GM12878 (cell line): ENCODE measurements at regions not wholly inside any gene's neighbourhood (a gene's known extent, or its start where the extent isn't known, plus 50 kb on each side); places are given as distances from the start of the nearest gene placed in this dataset.

Experiments
- CBX3 ChIP-seq: fragments of 200-600 bp; sonication (generic); IDR thresholded peaks from 2 replicates; pipeline ENCODE4 v1.6.1; 2016; ENCODE audit warnings: low read depth, borderline replicate concordance
- CHD1 ChIP-seq: IDR thresholded peaks from 2 replicates; pipeline ENCODE4 v1.6.1; 2012; ENCODE audit warnings: low read depth, low read length, improper control_type of control experiment
- EGR1 ChIP-seq, 2 experiments: IDR thresholded peaks; 1 replicate in 1 of 2; 2 replicates in 1 of 2; pipeline ENCODE4 v1.6.1; 2011 to 2012; ENCODE audit warnings: low read depth in 2 of 2, low read length in 2 of 2, borderline replicate concordance in 1 of 2, mild to moderate bottlenecking in 1 of 2, moderate library complexity in 1 of 2
- EZH2 ChIP-seq: IDR thresholded peaks from 2 replicates; pipeline ENCODE4 v1.6.1; 2012; ENCODE audit warnings: low read depth, mild to moderate bottlenecking, control low read depth, inconsistent platforms, low read length, borderline replicate concordance; ENCODE audit not compliant: control insufficient read depth
- FOXK2 ChIP-seq: fragments of 450-650 bp; IDR thresholded peaks from 2 replicates; pipeline ENCODE4 v1.6.1; 2017; ENCODE audit warnings: mild to moderate bottlenecking, moderate library complexity
- MXI1 ChIP-seq: fragments of 150-350 bp; IDR thresholded peaks from 2 replicates; pipeline ENCODE4 v1.6.1; 2011; ENCODE audit warnings: low read depth, mild to moderate bottlenecking, inconsistent platforms, low read length, improper control_type of control experiment
- SUPT20H ChIP-seq: IDR thresholded peaks from 2 replicates; pipeline ENCODE4 v1.6.1; 2011; ENCODE audit warnings: low read depth, mild to moderate bottlenecking, low read length, moderate library complexity, borderline replicate concordance; ENCODE audit not compliant: control insufficient read depth
- ZNF274 ChIP-seq: IDR thresholded peaks from one replicate; pipeline ENCODE4 v1.8.0; 2011; ENCODE audit not compliant: insufficient read length, insufficient read depth
- TF ChIP-seq, protein P1 (sequence below), 3 experiments: IDR thresholded peaks in 2 of 3; conservative IDR thresholded peaks in 1 of 3; 2 replicates each; pipeline ENCODE4 v1.5.1; 2011; ENCODE audit warnings: low read depth in 3 of 3, low read length in 3 of 3, mild to moderate bottlenecking in 3 of 3, control low read depth in 2 of 3, moderate library complexity in 2 of 3, inconsistent platforms in 1 of 3, mixed read lengths in 1 of 3; ENCODE audit not compliant: control insufficient read depth in 2 of 3, insufficient read depth in 1 of 3; ENCODE audit errors: extremely low read depth in 1 of 3
- TF ChIP-seq, protein P2 (sequence below): fragments of 450-650 bp; IDR thresholded peaks from 2 replicates; pipeline ENCODE4 v1.6.1; 2017; ENCODE audit warnings: antibody characterized with exemption, mild to moderate bottlenecking, moderate library complexity
- TF ChIP-seq, protein P3 (sequence below): fragments of 150-350 bp; IDR thresholded peaks from 2 replicates; pipeline ENCODE4 v1.6.1; 2016; ENCODE audit warnings: low read depth, low read length
- TF ChIP-seq, protein P4 (sequence below): IDR thresholded peaks from 2 replicates; pipeline ENCODE4 v1.6.1; 2012; ENCODE audit warnings: mild to moderate bottlenecking, low read depth, low read length

DNA sequence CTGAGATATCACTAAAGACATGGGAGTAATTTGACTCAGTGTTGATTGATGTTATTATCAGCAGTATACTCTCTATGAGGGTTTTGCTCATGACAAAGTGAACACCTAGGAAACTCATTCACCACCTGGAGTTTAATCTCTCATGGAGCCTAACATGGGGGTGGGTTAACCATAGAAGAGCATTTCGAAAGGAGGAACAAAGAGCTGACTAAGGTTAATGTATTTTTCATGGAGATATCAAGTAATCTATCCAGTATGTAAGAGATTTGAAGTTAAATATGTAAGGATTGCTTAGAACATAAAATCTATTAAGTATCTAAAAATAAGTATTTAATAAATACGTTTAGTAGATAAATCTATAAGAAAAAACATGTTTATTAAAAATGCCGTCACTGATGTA is 917.8 kb downstream of the EPHA4 start:
- TF ChIP-seq, protein P1, sequence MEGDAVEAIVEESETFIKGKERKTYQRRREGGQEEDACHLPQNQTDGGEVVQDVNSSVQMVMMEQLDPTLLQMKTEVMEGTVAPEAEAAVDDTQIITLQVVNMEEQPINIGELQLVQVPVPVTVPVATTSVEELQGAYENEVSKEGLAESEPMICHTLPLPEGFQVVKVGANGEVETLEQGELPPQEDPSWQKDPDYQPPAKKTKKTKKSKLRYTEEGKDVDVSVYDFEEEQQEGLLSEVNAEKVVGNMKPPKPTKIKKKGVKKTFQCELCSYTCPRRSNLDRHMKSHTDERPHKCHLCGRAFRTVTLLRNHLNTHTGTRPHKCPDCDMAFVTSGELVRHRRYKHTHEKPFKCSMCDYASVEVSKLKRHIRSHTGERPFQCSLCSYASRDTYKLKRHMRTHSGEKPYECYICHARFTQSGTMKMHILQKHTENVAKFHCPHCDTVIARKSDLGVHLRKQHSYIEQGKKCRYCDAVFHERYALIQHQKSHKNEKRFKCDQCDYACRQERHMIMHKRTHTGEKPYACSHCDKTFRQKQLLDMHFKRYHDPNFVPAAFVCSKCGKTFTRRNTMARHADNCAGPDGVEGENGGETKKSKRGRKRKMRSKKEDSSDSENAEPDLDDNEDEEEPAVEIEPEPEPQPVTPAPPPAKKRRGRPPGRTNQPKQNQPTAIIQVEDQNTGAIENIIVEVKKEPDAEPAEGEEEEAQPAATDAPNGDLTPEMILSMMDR (IDR thresholded peaks at IDR 0.05 in 2 of 3, conservative IDR thresholded peaks at IDR 0.05 in 1 of 3; ENCODE audit: control insufficient read depth in 2 of 3, extremely low read depth in 1 of 3, insufficient read depth in 1 of 3, low read depth in 3 of 3, low read length in 3 of 3): no peak
- TF ChIP-seq EZH2 (no peak), CHD1 (no peak), EGR1 (IDR thresholded peaks at IDR 0.05; ENCODE audit: borderline replicate concordance in 1 of 2, low read depth in 2 of 2, low read length in 2 of 2) (no peak), CBX3 (no peak), FOXK2 (no peak), MXI1 (no peak), SUPT20H (no peak), ZNF274 (no peak)
- TF ChIP-seq, protein P2, sequence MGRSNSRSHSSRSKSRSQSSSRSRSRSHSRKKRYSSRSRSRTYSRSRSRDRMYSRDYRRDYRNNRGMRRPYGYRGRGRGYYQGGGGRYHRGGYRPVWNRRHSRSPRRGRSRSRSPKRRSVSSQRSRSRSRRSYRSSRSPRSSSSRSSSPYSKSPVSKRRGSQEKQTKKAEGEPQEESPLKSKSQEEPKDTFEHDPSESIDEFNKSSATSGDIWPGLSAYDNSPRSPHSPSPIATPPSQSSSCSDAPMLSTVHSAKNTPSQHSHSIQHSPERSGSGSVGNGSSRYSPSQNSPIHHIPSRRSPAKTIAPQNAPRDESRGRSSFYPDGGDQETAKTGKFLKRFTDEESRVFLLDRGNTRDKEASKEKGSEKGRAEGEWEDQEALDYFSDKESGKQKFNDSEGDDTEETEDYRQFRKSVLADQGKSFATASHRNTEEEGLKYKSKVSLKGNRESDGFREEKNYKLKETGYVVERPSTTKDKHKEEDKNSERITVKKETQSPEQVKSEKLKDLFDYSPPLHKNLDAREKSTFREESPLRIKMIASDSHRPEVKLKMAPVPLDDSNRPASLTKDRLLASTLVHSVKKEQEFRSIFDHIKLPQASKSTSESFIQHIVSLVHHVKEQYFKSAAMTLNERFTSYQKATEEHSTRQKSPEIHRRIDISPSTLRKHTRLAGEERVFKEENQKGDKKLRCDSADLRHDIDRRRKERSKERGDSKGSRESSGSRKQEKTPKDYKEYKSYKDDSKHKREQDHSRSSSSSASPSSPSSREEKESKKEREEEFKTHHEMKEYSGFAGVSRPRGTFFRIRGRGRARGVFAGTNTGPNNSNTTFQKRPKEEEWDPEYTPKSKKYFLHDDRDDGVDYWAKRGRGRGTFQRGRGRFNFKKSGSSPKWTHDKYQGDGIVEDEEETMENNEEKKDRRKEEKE: no peak
- TF ChIP-seq, protein P3, sequence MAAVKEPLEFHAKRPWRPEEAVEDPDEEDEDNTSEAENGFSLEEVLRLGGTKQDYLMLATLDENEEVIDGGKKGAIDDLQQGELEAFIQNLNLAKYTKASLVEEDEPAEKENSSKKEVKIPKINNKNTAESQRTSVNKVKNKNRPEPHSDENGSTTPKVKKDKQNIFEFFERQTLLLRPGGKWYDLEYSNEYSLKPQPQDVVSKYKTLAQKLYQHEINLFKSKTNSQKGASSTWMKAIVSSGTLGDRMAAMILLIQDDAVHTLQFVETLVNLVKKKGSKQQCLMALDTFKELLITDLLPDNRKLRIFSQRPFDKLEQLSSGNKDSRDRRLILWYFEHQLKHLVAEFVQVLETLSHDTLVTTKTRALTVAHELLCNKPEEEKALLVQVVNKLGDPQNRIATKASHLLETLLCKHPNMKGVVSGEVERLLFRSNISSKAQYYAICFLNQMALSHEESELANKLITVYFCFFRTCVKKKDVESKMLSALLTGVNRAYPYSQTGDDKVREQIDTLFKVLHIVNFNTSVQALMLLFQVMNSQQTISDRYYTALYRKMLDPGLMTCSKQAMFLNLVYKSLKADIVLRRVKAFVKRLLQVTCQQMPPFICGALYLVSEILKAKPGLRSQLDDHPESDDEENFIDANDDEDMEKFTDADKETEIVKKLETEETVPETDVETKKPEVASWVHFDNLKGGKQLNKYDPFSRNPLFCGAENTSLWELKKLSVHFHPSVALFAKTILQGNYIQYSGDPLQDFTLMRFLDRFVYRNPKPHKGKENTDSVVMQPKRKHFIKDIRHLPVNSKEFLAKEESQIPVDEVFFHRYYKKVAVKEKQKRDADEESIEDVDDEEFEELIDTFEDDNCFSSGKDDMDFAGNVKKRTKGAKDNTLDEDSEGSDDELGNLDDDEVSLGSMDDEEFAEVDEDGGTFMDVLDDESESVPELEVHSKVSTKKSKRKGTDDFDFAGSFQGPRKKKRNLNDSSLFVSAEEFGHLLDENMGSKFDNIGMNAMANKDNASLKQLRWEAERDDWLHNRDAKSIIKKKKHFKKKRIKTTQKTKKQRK: no peak
- TF ChIP-seq, protein P4, sequence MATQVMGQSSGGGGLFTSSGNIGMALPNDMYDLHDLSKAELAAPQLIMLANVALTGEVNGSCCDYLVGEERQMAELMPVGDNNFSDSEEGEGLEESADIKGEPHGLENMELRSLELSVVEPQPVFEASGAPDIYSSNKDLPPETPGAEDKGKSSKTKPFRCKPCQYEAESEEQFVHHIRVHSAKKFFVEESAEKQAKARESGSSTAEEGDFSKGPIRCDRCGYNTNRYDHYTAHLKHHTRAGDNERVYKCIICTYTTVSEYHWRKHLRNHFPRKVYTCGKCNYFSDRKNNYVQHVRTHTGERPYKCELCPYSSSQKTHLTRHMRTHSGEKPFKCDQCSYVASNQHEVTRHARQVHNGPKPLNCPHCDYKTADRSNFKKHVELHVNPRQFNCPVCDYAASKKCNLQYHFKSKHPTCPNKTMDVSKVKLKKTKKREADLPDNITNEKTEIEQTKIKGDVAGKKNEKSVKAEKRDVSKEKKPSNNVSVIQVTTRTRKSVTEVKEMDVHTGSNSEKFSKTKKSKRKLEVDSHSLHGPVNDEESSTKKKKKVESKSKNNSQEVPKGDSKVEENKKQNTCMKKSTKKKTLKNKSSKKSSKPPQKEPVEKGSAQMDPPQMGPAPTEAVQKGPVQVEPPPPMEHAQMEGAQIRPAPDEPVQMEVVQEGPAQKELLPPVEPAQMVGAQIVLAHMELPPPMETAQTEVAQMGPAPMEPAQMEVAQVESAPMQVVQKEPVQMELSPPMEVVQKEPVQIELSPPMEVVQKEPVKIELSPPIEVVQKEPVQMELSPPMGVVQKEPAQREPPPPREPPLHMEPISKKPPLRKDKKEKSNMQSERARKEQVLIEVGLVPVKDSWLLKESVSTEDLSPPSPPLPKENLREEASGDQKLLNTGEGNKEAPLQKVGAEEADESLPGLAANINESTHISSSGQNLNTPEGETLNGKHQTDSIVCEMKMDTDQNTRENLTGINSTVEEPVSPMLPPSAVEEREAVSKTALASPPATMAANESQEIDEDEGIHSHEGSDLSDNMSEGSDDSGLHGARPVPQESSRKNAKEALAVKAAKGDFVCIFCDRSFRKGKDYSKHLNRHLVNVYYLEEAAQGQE: no peak
